ENCODE measurements at regions not wholly inside any gene's neighbourhood (a gene's known extent, or its start where the extent isn't known, plus 50 kb on each side); places are given as distances from the start of the nearest gene placed in this dataset.

DNA sequence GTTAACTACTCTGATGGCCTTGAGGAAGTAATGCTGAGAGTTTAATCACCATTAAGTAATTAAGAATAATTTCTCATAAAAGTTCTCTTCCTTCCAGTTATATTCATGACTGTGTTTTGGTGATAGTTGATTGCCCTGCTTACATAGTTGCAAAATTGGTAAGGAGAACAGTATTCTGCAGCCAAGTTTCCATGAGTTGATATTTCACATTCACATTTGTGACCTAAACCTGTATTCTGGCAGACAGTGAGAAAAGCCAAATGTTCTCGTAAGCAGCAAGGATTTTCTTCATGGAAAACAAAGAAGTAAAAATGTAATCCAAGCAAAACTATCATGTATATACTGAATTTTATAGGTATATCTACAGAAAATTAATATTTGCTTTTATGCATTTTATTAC, 187.8 kb upstream of the NUDT6 start:
- TF ChIP-seq, protein P1, sequence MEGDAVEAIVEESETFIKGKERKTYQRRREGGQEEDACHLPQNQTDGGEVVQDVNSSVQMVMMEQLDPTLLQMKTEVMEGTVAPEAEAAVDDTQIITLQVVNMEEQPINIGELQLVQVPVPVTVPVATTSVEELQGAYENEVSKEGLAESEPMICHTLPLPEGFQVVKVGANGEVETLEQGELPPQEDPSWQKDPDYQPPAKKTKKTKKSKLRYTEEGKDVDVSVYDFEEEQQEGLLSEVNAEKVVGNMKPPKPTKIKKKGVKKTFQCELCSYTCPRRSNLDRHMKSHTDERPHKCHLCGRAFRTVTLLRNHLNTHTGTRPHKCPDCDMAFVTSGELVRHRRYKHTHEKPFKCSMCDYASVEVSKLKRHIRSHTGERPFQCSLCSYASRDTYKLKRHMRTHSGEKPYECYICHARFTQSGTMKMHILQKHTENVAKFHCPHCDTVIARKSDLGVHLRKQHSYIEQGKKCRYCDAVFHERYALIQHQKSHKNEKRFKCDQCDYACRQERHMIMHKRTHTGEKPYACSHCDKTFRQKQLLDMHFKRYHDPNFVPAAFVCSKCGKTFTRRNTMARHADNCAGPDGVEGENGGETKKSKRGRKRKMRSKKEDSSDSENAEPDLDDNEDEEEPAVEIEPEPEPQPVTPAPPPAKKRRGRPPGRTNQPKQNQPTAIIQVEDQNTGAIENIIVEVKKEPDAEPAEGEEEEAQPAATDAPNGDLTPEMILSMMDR (conservative IDR thresholded peaks at IDR 0.05; ENCODE audit: low read length), result no peak
- TF ChIP-seq EZH2phosphoT487 (IDR thresholded peaks at IDR 0.05; ENCODE audit: borderline replicate concordance, low read depth, low read length), result no peak

Measured in OCI-LY7 (cell line).